Pulmonary artery endothelial cell (primary cell): ENCODE measurements at regions not wholly inside any gene's neighbourhood (a gene's known extent, or its start where the extent isn't known, plus 50 kb on each side); places are given as distances from the start of the nearest gene placed in this dataset.
"Not testable (repeated sequence)": the region's sequence is repeated elsewhere in the genome, so short reads cannot be mapped to it uniquely, and the experiment has no call there.

ENCODE experiments used
- DNase-seq: peaks from one replicate; pipeline ENCODE4 v3.0.0-alpha.2; 2011; ENCODE audit warnings: low read depth, low spot score

GRCh38 chr9:96133321-96134021, 168.5 kb downstream of the HSD17B3 start:
- no peak for DNase-seq

- no peak for DNase-seq
Measured at GRCh38 chr9:96131825-96132224, 170.2 kb downstream of the HSD17B3 start.

- DNase-seq, result no peak
Measured at GRCh38 chr9:96130970-96131369, 171.0 kb downstream of the HSD17B3 start.

- DNase-seq, result no peak
Measured at GRCh38 chr9:96129747-96130146, 172.2 kb downstream of the HSD17B3 start.

- DNase-seq, result no peak
Measured at GRCh38 chr9:96128880-96129279, 173.1 kb downstream of the HSD17B3 start.

GRCh38 chr9:96126321-96126881, 175.6 kb downstream of the HSD17B3 start:
- no peak for DNase-seq

GRCh38 chr9:96125624-96126023, 176.4 kb downstream of the HSD17B3 start:
- no peak for DNase-seq

GRCh38 chr9:96122751-96123150, 179.2 kb downstream of the HSD17B3 start:
- DNase-seq, result no peak

- no peak for DNase-seq
Measured at GRCh38 chr9:96122282-96122681, 179.7 kb downstream of the HSD17B3 start.

- DNase-seq, result no peak
Measured at GRCh38 chr9:96121136-96121535, 180.8 kb downstream of the HSD17B3 start.

- DNase-seq, result no peak
Measured at GRCh38 chr9:96117398-96118080, 184.4 kb downstream of the HSD17B3 start.

- DNase-seq, result no peak
Measured at GRCh38 chr9:96116275-96117064, 185.5 kb downstream of the HSD17B3 start.

- no peak for DNase-seq
Measured at GRCh38 chr9:96115836-96116235, 186.1 kb downstream of the HSD17B3 start.

- DNase-seq, result no peak
Measured at GRCh38 chr9:96113032-96113431, 188.9 kb downstream of the HSD17B3 start.

- DNase-seq, result no peak
Measured at GRCh38 chr9:96109680-96110351, 192.2 kb downstream of the HSD17B3 start.

- DNase-seq, result no peak
Measured at GRCh38 chr9:96108691-96109380, 193.1 kb downstream of the HSD17B3 start.

- DNase-seq, result no peak
Measured at GRCh38 chr9:96107436-96107835, 194.5 kb downstream of the HSD17B3 start.

GRCh38 chr9:96100385-96101300, 201.3 kb downstream of the HSD17B3 start:
- DNase-seq, result no peak

- DNase-seq, result not testable (repeated sequence)
Measured at GRCh38 chr9:96090630-96091029, 211.3 kb downstream of the HSD17B3 start.
